A549 (cell line): ENCODE measurements at regions not wholly inside any gene's neighbourhood (a gene's known extent, or its start where the extent isn't known, plus 50 kb on each side); places are given as distances from the start of the nearest gene placed in this dataset.

Experiments
- ATAC-seq, 2 experiments: fragments of 200-7000 bp in 1 of 2; fragments of >200 bp in 1 of 2; cut with Nextera tagmentation in 1 of 2; cut with Tn5 transposase in 1 of 2; 3 replicates each; pipeline versions ENCODE4 v1.8.0 to v1.9.1; 2018 to 2020; ENCODE audit warnings: mild to moderate bottlenecking in 1 of 2, moderate library complexity in 1 of 2
- CTCF ChIA-PET: fragments of 300-600 bp; sonication (Branson Sonifier 250); formaldehyde crosslinking; extraction: SDS; loops from one replicate; lab custom pipeline; 2021; ENCODE audit warnings: antibody characterized with exemption, inconsistent platforms; lab: Yijun Ruan, JAX
- POLR2A ChIA-PET: fragments of 350-600 bp; formaldehyde crosslinking; extraction: SDS; loops from one replicate; lab custom pipeline; 2021; ENCODE audit warnings: antibody characterized with exemption, inconsistent platforms; lab: Yijun Ruan, JAX
- DNase-seq, 2 experiments: peaks; one replicate each; pipeline versions ENCODE4 v3.0.0 to v3.0.0-alpha.2; 2011 to 2016; ENCODE audit warnings: low read depth in 1 of 2, low spot score in 1 of 2
- FAIRE-seq: peaks from 2 replicates; lab custom pipeline; 2011; peaks lifted over from hg19 to GRCh38; lab: Jason Lieb, UNC
- H3K27ac ChIP-seq, 2 experiments: fragments of >200 bp; sonication (Bioruptor Twin); formaldehyde crosslinking; 3 replicates each; pipeline ENCODE4 v1.5.1; 2016 to 2017
- H3K4me1 ChIP-seq: fragments of >200 bp; sonication (Bioruptor Twin); formaldehyde crosslinking; 3 replicates; pipeline ENCODE4 v1.6.1; 2016
- H3K4me2 ChIP-seq: fragments of >200 bp; sonication (Bioruptor Twin); formaldehyde crosslinking; 3 replicates; pipeline ENCODE4 v1.6.1; 2016
- H3K4me3 ChIP-seq: fragments of >200 bp; sonication (Bioruptor Twin); formaldehyde crosslinking; 3 replicates; pipeline ENCODE4 v1.5.1; 2016
- H3K9me3 ChIP-seq: fragments of >200 bp; sonication (Bioruptor Twin); formaldehyde crosslinking; 3 replicates; pipeline ENCODE4 v1.6.1; 2016
- BCL3 ChIP-seq: fragments of >200 bp; sonication (Bioruptor Twin); formaldehyde crosslinking; IDR thresholded peaks from 3 replicates; pipeline ENCODE4 v1.6.1; 2016
- BHLHE40 ChIP-seq: IDR thresholded peaks from 2 replicates; pipeline ENCODE4 v1.6.1; 2012; ENCODE audit warnings: low read depth, low read length, inconsistent platforms
- CBX2 ChIP-seq: fragments of 200-600 bp; sonication (generic); IDR thresholded peaks from 2 replicates; pipeline ENCODE4 v1.6.1; 2016; ENCODE audit warnings: low read depth, mild to moderate bottlenecking, borderline replicate concordance
- CEBPB ChIP-seq, 2 experiments: fragments of >200 bp in 1 of 2; sonication (Bioruptor Twin) in 1 of 2; formaldehyde crosslinking in 1 of 2; IDR thresholded peaks; 2 replicates each; pipeline ENCODE4 v1.6.1; 2012 to 2016
- CHD2 ChIP-seq: fragments of 150-350 bp; IDR thresholded peaks from 2 replicates; pipeline ENCODE4 v1.6.1; 2014; ENCODE audit warnings: low read length; ENCODE audit not compliant: partially characterized antibody
- EP300 ChIP-seq, 2 experiments: fragments of >200 bp; sonication (Bioruptor Twin); formaldehyde crosslinking; IDR thresholded peaks; 2 replicates in 1 of 2; 3 replicates in 1 of 2; pipeline ENCODE4 v1.6.1; 2016 to 2017
- ESRRA ChIP-seq: fragments of 150-350 bp; IDR thresholded peaks from 2 replicates; pipeline ENCODE4 v1.6.1; 2014; ENCODE audit warnings: mild to moderate bottlenecking, low read length, borderline replicate concordance
- FOSB ChIP-seq: fragments of 250-450 bp; sonication (Bioruptor Pico); IDR thresholded peaks from 2 replicates; pipeline ENCODE4 v1.5.0; 2020; ENCODE audit warnings: mild to moderate bottlenecking, moderate library complexity
- GATA3 ChIP-seq: IDR thresholded peaks from 2 replicates; pipeline ENCODE4 v1.6.1; 2012; ENCODE audit warnings: borderline replicate concordance
- HEYL ChIP-seq: fragments of 250-450 bp; sonication (Bioruptor Pico); IDR thresholded peaks from 2 replicates; pipeline ENCODE4 v1.8.0; 2021; ENCODE audit warnings: mild to moderate bottlenecking, moderate library complexity
- JUNB ChIP-seq: fragments of >200 bp; sonication (Bioruptor Twin); formaldehyde crosslinking; IDR thresholded peaks from 2 replicates; pipeline ENCODE4 v1.6.1; 2016
- KDM1A ChIP-seq: fragments of 200-600 bp; sonication (generic); IDR thresholded peaks from 2 replicates; pipeline ENCODE4 v1.6.1; 2016; ENCODE audit warnings: low read depth, mild to moderate bottlenecking
- MYC ChIP-seq: IDR thresholded peaks from 2 replicates; pipeline ENCODE4 v1.6.1; 2012; ENCODE audit warnings: mild to moderate bottlenecking, inconsistent platforms, low read length, improper control_type of control experiment, borderline replicate concordance
- NR3C1 ChIP-seq: fragments of >200 bp; sonication (Bioruptor Twin); formaldehyde crosslinking; IDR thresholded peaks from 3 replicates; pipeline ENCODE4 v1.6.1; 2017
- RCOR1 ChIP-seq: fragments of 150-350 bp; IDR thresholded peaks from 2 replicates; pipeline ENCODE4 v1.6.1; 2014; ENCODE audit warnings: antibody characterized with exemption, low read length, low read depth
- RFX5 ChIP-seq: fragments of 450-650 bp; IDR thresholded peaks from 2 replicates; pipeline ENCODE4 v1.7.1; 2014; ENCODE audit warnings: antibody characterized with exemption, mild to moderate bottlenecking, moderate library complexity
- RNF2 ChIP-seq: fragments of 200-600 bp; sonication (generic); IDR thresholded peaks from 2 replicates; pipeline ENCODE4 v1.6.1; 2016; ENCODE audit warnings: low read depth, mild to moderate bottlenecking, antibody characterized with exemption, moderate library complexity, borderline replicate concordance
- TFCP2L1 ChIP-seq: fragments of 250-450 bp; sonication (Bioruptor Pico); IDR thresholded peaks from 2 replicates; pipeline ENCODE4 v1.5.0; 2021; ENCODE audit warnings: mild to moderate bottlenecking
- ZC3H11A ChIP-seq: fragments of 450-650 bp; IDR thresholded peaks from 2 replicates; pipeline ENCODE4 v1.6.1; 2014; ENCODE audit warnings: antibody characterized with exemption, mild to moderate bottlenecking
- ZFP36 ChIP-seq: fragments of 450-650 bp; IDR thresholded peaks from 2 replicates; pipeline ENCODE4 v1.6.1; 2014; ENCODE audit warnings: borderline replicate concordance; ENCODE audit not compliant: partially characterized antibody
- ZNF302 ChIP-seq: fragments of 250-450 bp; sonication (Bioruptor Pico); IDR thresholded peaks from 2 replicates; pipeline ENCODE4 v1.9.0; 2021; ENCODE audit warnings: inconsistent platforms, mild to moderate bottlenecking, moderate library complexity
- ZSCAN20 ChIP-seq: fragments of 250-450 bp; sonication (Bioruptor Pico); IDR thresholded peaks from 2 replicates; pipeline ENCODE4 v1.8.0; 2022; ENCODE audit warnings: mild to moderate bottlenecking, moderate library complexity
- WGBS: methylation state at CpG from one replicate; pipeline ENCODE4 v1.1.6; 2017; ENCODE audit errors: missing lambda C conversion rate; 5-methylcytosine and 5-hydroxymethylcytosine counted together
- TF ChIP-seq, protein P1 (sequence below): IDR thresholded peaks from 2 replicates; pipeline ENCODE4 v1.6.1; 2012
- TF ChIP-seq, protein P2 (sequence below): fragments of 200-600 bp; sonication (generic); IDR thresholded peaks from 2 replicates; pipeline ENCODE4 v1.6.1; 2016; ENCODE audit warnings: antibody characterized with exemption, mild to moderate bottlenecking, moderate library complexity
- TF ChIP-seq, protein P3 (sequence below): fragments of 450-650 bp; IDR thresholded peaks from 2 replicates; pipeline ENCODE4 v1.6.1; 2014; ENCODE audit warnings: antibody characterized with exemption

- H3K4me1 ChIP-seq: no peaks in the 10 kb centered on the region
These were observed 360.0 kb upstream of the CXorf51A start for GRCh38 chrX:147174591-147174990.

GRCh38 chrX:147173594-147173993, 359.1 kb upstream of the CXorf51A start:
- ChIA-PET POLR2A (no interaction called here), CTCF (no interaction called here)
- Histone ChIP-seq H3K4me2 (no peak overlapping the region), H3K27ac (no peak overlapping the region), H3K4me1 (no peaks in the 10 kb centered on the region), H3K9me3 (no peaks in the 10 kb centered on the region), H3K4me3 (no peak overlapping the region)
- DNase-seq (no peak), FAIRE-seq (no peak), ATAC-seq (no peak)
- WGBS: 6% methylated on average over 6 of the region's 6 CpGs
- TF ChIP-seq CHD2 (no peak), RFX5 (no peak)
- TF ChIP-seq, protein P1, sequence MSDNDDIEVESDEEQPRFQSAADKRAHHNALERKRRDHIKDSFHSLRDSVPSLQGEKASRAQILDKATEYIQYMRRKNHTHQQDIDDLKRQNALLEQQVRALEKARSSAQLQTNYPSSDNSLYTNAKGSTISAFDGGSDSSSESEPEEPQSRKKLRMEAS: no peak

More at GRCh38 chrX:147174591-147174990, 360.0 kb upstream of the CXorf51A start:
- Histone ChIP-seq H3K27ac (no peak overlapping the region), H3K4me2 (no peak overlapping the region), H3K9me3 (no peaks in the 10 kb centered on the region), H3K4me3 (no peak overlapping the region)
- WGBS: 13% methylated on average over 1 of the region's 1 CpG
- DNase-seq (no peak), ATAC-seq (no peak), FAIRE-seq (peak; percentile 79)
- no peak for TF ChIP-seq GATA3
- no peak for TF ChIP-seq JUNB
- no peak for TF ChIP-seq MYC
- no peak for TF ChIP-seq TFCP2L1
- no peak for TF ChIP-seq NR3C1
- no peak for TF ChIP-seq RCOR1
- no peak for TF ChIP-seq ESRRA
- no peak for TF ChIP-seq ZC3H11A
- TF ChIP-seq CEBPB (IDR thresholded peaks at IDR 0.05): no peak
- no peak for TF ChIP-seq ZNF302
- TF ChIP-seq FOSB (CRISPR knock-in tag): no peak
- no peak for TF ChIP-seq BCL3
- TF ChIP-seq, protein P2, sequence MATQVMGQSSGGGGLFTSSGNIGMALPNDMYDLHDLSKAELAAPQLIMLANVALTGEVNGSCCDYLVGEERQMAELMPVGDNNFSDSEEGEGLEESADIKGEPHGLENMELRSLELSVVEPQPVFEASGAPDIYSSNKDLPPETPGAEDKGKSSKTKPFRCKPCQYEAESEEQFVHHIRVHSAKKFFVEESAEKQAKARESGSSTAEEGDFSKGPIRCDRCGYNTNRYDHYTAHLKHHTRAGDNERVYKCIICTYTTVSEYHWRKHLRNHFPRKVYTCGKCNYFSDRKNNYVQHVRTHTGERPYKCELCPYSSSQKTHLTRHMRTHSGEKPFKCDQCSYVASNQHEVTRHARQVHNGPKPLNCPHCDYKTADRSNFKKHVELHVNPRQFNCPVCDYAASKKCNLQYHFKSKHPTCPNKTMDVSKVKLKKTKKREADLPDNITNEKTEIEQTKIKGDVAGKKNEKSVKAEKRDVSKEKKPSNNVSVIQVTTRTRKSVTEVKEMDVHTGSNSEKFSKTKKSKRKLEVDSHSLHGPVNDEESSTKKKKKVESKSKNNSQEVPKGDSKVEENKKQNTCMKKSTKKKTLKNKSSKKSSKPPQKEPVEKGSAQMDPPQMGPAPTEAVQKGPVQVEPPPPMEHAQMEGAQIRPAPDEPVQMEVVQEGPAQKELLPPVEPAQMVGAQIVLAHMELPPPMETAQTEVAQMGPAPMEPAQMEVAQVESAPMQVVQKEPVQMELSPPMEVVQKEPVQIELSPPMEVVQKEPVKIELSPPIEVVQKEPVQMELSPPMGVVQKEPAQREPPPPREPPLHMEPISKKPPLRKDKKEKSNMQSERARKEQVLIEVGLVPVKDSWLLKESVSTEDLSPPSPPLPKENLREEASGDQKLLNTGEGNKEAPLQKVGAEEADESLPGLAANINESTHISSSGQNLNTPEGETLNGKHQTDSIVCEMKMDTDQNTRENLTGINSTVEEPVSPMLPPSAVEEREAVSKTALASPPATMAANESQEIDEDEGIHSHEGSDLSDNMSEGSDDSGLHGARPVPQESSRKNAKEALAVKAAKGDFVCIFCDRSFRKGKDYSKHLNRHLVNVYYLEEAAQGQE: no peak
- no peak for TF ChIP-seq KDM1A
- no peak for TF ChIP-seq CBX2
- no peak for TF ChIP-seq EP300 (IDR thresholded peaks at IDR 0.05)
- no peak for TF ChIP-seq HEYL (CRISPR knock-in tag)
- POLR2A ChIA-PET: no interaction called here
- CTCF ChIA-PET: no interaction called here

- no peak for ATAC-seq
- no peak overlapping the region for H3K4me3 ChIP-seq
- no peak for TF ChIP-seq RNF2
- TF ChIP-seq, protein P3, sequence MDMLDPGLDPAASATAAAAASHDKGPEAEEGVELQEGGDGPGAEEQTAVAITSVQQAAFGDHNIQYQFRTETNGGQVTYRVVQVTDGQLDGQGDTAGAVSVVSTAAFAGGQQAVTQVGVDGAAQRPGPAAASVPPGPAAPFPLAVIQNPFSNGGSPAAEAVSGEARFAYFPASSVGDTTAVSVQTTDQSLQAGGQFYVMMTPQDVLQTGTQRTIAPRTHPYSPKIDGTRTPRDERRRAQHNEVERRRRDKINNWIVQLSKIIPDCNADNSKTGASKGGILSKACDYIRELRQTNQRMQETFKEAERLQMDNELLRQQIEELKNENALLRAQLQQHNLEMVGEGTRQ: no peak
- TF ChIP-seq CHD2: no peak
- no peak for TF ChIP-seq RFX5
- no peak for TF ChIP-seq BHLHE40
- TF ChIP-seq ZFP36: no peak
- no peak for TF ChIP-seq BCL3
- no peak for TF ChIP-seq ZSCAN20 (CRISPR knock-in tag)
- no peak for TF ChIP-seq NR3C1
- TF ChIP-seq GATA3: no peak
- no peak for TF ChIP-seq FOSB (CRISPR knock-in tag)
- H3K27ac ChIP-seq: no peak overlapping the region
- 2% methylated on average over 3 of the region's 3 CpGs for WGBS
- no peaks in the 10 kb centered on the region for H3K9me3 ChIP-seq
- ChIA-PET POLR2A (no interaction called here), CTCF (no interaction called here)
- no peak for DNase-seq
- no peak for FAIRE-seq
- H3K4me2 ChIP-seq: no peak overlapping the region
- no peaks in the 10 kb centered on the region for H3K4me1 ChIP-seq
These were observed 356.4 kb upstream of the CXorf51A start for GRCh38 chrX:147170993-147171392.
